ENCODE measurements at regions not wholly inside any gene's neighbourhood (a gene's known extent, or its start where the extent isn't known, plus 50 kb on each side); places are given as distances from the start of the nearest gene placed in this dataset.

GRCh38 chr16:80355335-80355734 is 185.5 kb upstream of the DYNLRB2 start:
- DNase-seq = no peak

GRCh38 chr16:80350061-80350460 is 190.7 kb upstream of the DYNLRB2 start:
- no peak for DNase-seq

- DNase-seq = no peak
Observed at GRCh38 chr16:80347900-80348299, 192.9 kb upstream of the DYNLRB2 start.

- DNase-seq = no peak
Observed at GRCh38 chr16:80347002-80347401, 193.8 kb upstream of the DYNLRB2 start.

- no peak for DNase-seq
Observed at GRCh38 chr16:80346111-80346632, 194.6 kb upstream of the DYNLRB2 start.

GRCh38 chr16:80345701-80346100 is 195.1 kb upstream of the DYNLRB2 start:
- DNase-seq = no peak

GRCh38 chr16:80344570-80344969 is 196.2 kb upstream of the DYNLRB2 start:
- no peak for DNase-seq

- no peak for DNase-seq
Observed at GRCh38 chr16:80341263-80341662, 199.5 kb upstream of the DYNLRB2 start.

- no peak for DNase-seq
Observed at GRCh38 chr16:80337786-80338185, 203.0 kb upstream of the DYNLRB2 start.

- DNase-seq = no peak
Observed at GRCh38 chr16:80330803-80331202, 210.0 kb upstream of the DYNLRB2 start.

GRCh38 chr16:80330150-80330549 is 210.6 kb upstream of the DYNLRB2 start:
- no peak for DNase-seq

- no peak for DNase-seq
Observed at GRCh38 chr16:80327740-80328139, 213.1 kb upstream of the DYNLRB2 start.

GRCh38 chr16:80324371-80324770 is 216.4 kb upstream of the DYNLRB2 start:
- DNase-seq = no peak

GRCh38 chr16:80323808-80324195 is 217.0 kb upstream of the DYNLRB2 start:
- DNase-seq = no peak

- no peak for DNase-seq
Observed at GRCh38 chr16:80323187-80323807, 217.5 kb upstream of the DYNLRB2 start.

- DNase-seq = no peak
Observed at GRCh38 chr16:80319181-80319580, 221.6 kb upstream of the DYNLRB2 start.

GRCh38 chr16:80318107-80318506 is 222.7 kb upstream of the DYNLRB2 start:
- DNase-seq = no peak

- DNase-seq = no peak
Observed at GRCh38 chr16:80317599-80318037, 223.2 kb upstream of the DYNLRB2 start.

GRCh38 chr16:80317116-80317515 is 223.7 kb upstream of the DYNLRB2 start:
- no peak for DNase-seq

- DNase-seq = no peak
Observed at GRCh38 chr16:80314042-80314441, 226.8 kb upstream of the DYNLRB2 start.

GRCh38 chr16:80309178-80309577 is 231.6 kb upstream of the DYNLRB2 start:
- DNase-seq = no peak

GRCh38 chr16:80305410-80305809 is 235.4 kb upstream of the DYNLRB2 start:
- DNase-seq = no peak

GRCh38 chr16:80303691-80304090 is 237.1 kb upstream of the DYNLRB2 start:
- DNase-seq = no peak

- no peak for DNase-seq
Observed at GRCh38 chr16:80300876-80301275, 239.9 kb upstream of the DYNLRB2 start.

- no peak for DNase-seq
Observed at GRCh38 chr16:80300456-80300855, 240.3 kb upstream of the DYNLRB2 start.
